GM18951 (cell line): ENCODE measurements at regions not wholly inside any gene's neighbourhood (a gene's known extent, or its start where the extent isn't known, plus 50 kb on each side); places are given as distances from the start of the nearest gene placed in this dataset.

Experiments
- POLR2A ChIP-seq: IDR thresholded peaks from 4 replicates; pipeline ENCODE4 v1.6.1; 2011; ENCODE audit warnings: mild to moderate bottlenecking; ENCODE audit not compliant: insufficient read length, insufficient read depth; ENCODE audit errors: extremely low read depth
- in situ Hi-C: fragments of 300-500 bp; cut with MboI; formaldehyde crosslinking; loops from one replicate; pipeline ENCODE4 v1.12.0; 2022; ENCODE audit warnings: low sequenced_read_pairs, mixed read lengths, inconsistent platforms; ENCODE audit not compliant: unreplicated experiment

GRCh38 chr9:126043681-126044080 is 282.9 kb upstream of the MVB12B start:
- TF ChIP-seq POLR2A: no peak
- in situ Hi-C loops: no loop called here

DNA sequence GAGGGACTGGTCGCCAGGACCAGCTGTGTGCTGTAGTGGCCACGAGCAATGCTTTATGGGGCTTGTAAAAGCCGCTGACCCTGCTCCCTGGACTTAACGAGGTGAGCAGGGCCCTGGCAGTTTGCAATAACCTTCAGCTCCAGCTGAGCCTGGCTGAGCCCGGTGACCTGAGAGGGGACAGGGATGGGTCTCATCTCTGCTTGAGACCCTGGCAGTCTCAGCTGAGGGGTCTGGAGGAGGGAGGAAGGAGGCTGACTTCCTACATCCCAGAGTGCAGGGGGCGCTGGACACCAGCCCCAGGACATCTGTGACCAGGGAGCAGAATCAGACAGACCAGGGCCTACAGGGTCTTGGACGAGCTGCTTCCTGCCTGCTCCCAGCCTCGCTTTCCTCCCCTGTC is 277.5 kb upstream of the MVB12B start:
- no peak for TF ChIP-seq POLR2A
- in situ Hi-C loops: no loop called here

GRCh38 chr9:126049896-126050604 is 276.6 kb upstream of the MVB12B start:
- in situ Hi-C loops: no loop called here
- TF ChIP-seq POLR2A: no peak

DNA sequence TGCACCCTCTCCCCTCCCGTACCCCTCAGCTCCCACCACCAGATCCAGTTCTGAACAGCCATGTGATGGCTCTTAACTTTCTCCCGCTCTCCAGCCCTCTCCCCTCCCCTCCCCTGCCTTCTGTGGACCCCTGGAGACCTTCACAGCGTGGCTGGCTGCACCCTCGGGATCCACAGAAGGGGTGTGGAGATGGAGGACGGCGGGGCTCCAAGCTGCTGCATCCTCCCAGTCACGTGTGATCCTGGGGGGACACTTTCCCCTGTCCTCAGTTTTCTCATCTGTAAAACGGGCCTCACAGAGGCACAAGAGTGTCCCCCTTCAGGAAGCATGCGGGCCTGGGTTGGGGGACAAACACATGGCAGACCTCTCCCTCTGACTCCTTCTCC is 276.0 kb upstream of the MVB12B start:
- TF ChIP-seq POLR2A: no peak
- in situ Hi-C loops: no loop called here

DNA sequence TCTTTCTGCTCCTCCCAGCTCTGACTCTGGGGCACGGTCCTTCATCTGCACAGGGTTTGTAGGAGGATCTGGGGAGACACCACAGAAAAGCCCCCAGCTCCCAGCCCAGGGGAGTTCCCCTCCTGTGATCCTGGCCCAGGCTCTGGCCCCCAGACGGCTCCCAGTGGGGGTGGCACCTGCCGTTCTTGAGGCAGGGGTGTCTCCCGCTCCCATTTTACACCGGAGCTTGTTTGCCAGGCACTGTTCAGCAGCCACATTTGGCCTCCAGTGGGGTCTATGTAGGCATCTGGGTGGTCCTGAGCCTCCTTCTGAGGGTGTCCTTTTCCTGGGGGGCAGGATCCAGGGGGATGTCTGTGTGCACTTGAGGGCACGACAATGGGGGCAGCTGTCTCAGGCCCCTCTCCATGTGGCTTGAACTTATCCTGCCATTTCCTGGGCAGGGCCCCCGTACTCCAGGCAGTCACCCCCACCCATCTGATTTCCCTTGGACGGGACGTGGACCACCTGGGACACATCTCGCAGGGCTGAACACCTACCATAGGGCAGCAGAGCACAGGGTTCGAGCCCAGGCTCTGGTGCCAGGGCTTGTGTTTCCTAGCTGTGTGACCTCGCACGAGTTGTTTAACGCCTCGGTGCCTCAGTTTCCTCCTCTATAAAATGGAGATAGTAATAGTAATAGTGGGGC is 275.0 kb upstream of the MVB12B start:
- in situ Hi-C loops: no loop called here

DNA sequence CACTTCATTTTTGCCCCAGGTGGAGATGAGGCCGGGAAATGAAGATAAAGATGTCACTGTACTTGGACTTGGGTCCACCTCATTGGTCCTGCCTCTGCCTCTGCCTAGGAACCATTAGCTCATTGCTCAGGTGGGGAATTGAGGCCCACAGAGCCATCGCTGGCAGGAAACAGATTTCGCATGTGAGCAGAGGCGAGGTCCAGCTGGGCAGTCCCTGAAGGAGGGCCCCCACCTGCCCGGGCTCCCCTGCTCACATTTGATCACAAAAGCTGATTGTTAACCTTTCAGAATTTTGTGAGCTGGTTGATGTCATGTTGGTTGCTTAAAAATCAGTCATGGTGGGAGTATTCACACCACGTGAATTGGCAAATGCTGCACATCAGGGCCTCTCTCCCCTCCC is 273.8 kb upstream of the MVB12B start:
- no peak for TF ChIP-seq POLR2A
- in situ Hi-C loops: no loop called here

More for the DNA sequence above, 275.0 kb upstream of the MVB12B start:
- TF ChIP-seq POLR2A: no peak

DNA sequence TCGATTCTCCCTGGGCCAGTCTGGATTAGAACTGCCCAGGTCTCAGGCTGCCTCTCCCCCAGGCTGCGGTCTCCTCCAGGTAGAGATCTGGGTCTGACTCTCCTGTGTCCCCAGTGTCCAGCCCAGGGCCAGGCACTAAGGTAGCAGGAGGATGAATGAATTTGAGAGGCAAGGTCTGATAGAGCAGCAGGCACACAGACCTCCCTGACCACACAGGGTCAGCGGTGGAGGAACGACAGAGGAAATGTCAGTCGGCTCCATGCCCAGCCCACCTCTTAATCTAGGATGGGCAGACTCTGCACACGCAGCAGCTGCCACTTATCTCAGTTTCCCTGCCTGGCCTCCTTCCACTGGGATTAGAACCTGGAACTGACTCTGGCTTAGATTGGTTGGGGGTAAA is 272.7 kb upstream of the MVB12B start:
- in situ Hi-C loops: no loop called here
- TF ChIP-seq POLR2A: no peak

GRCh38 chr9:126055381-126055985 is 271.1 kb upstream of the MVB12B start:
- in situ Hi-C loops: no loop called here
- no peak for TF ChIP-seq POLR2A

DNA sequence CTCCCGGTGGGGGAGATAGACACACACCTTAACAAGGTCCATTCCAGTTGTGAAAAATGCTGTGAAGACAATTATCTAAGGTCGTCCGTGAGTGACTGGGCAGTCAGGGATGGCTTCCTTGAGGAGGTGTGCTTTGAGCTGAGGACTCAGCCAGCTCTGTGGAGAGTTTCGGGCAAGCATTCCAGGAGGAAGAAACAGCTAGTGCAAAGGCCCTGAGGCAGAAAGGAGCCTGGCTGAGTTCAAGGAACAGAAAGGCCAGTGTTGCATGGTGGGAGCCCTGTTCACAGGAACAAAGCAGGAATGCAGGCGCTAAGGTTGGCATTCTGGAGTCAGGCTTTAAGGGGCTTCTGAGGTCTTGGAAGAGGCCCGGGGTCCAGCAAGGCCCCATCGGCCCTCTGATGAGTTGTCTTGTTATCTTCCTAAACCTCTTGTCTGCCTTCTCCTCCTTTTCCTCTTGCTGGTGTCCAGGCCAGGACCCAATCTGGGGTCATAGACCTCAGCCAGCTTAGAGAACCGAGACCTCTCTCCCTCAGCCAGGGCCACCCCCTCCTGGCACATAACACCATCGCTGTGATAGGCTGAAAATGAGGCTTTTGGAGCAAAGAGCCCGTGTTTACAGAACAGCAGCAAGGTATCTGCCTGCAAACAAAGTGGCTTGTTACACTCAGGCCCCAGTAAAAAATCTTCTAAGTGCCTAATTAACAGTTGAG is 270.2 kb upstream of the MVB12B start:
- TF ChIP-seq POLR2A: no peak
- in situ Hi-C loops: no loop called here

DNA sequence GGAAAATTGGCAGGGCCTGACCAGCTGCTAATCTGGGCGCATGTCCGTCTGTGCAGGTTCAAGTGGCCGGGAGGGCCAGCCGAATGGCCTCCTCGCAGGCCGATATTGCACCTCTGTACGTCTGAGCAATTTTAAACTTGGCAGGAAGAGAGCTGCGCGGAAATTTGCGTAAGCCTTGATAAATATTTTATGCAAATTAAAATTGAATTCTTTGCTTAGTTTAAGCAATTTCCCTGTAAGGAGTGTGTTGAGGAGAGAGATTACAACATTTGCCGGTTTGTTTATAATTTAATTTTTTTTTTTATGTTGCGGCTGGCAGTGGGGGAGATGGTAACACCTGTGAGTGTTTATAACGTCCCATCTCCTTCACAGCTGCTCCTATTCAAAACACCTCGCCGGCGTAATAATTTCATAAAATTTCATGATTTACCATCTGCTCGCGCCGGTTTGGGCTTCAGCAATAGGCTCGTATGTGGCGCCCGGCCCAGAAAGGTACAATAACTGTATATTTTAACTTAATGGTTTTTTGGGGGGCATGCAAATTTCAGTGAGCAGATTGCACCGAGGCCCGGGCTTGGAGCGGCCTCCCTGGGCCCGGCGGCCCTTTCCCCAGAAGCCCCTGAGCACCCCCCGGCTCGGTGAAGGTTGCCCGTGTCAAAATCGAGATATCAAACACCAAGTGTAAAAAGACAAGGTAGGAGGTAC is 269.4 kb upstream of the MVB12B start:
- in situ Hi-C loops: no loop called here

DNA sequence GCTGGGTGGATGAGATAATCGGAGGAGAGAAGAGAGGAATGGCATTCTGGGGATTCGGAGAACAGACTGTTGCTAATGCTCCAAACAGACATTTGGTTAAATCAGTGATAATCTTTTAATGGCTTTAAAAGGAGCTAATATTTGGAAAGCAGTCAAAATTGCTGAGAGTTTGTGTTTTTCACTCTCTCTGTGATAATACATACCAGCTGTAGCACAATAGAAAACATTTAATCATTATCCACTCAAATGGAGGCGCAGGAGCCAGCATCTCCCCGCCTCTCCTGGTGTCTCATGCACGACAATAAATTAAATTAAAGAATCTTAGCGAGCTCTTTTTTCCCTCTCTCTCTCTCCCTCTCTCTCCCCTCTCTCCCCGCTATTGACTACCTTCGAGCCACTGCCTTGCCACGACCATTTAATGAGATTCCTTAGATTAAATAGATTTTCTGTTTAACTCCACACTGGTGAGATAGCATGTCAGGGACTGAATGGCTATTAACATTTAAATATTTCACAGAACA is 268.6 kb upstream of the MVB12B start:
- in situ Hi-C loops: no loop called here
- TF ChIP-seq POLR2A: no peak

More for the DNA sequence above, 269.4 kb upstream of the MVB12B start:
- TF ChIP-seq POLR2A: no peak

- in situ Hi-C loops: no loop called here
- no peak for TF ChIP-seq POLR2A
These were observed 268.0 kb upstream of the MVB12B start for GRCh38 chr9:126058591-126058990.

GRCh38 chr9:126061575-126061974 is 265.1 kb upstream of the MVB12B start:
- no peak for TF ChIP-seq POLR2A
- in situ Hi-C loops: no loop called here
